Neural cell (in vitro differentiated cells): ENCODE measurements at regions not wholly inside any gene's neighbourhood (a gene's known extent, or its start where the extent isn't known, plus 50 kb on each side); places are given as distances from the start of the nearest gene placed in this dataset.

Source experiments
- H2AFZ ChIP-seq: fragments of 200-600, 300-800 bp; sonication (generic), shearing (Covaris generic); 2 replicates; pipeline ENCODE4 v1.6.0; 2014; ENCODE audit warnings: low read depth, mild to moderate bottlenecking, antibody characterized with exemption, low read length, moderate library complexity
- H3F3A ChIP-seq: fragments of 200-600 bp; shearing (Covaris generic); 2 replicates; pipeline ENCODE4 v1.6.1; 2016; ENCODE audit warnings: mild to moderate bottlenecking, moderate library complexity, mixed read lengths, antibody characterized with exemption, low read length; ENCODE audit not compliant: insufficient read depth, poor library complexity, severe bottlenecking
- H3K27ac ChIP-seq: fragments of 200-600, 300-800 bp; sonication (generic), shearing (Covaris generic); 2 replicates; pipeline ENCODE4 v1.5.1; 2014; ENCODE audit warnings: mild to moderate bottlenecking, low read length, moderate library complexity
- H3K27me3 ChIP-seq: fragments of 300-800, 200-600 bp; sonication (generic), shearing (Covaris generic); 2 replicates; pipeline ENCODE4 v1.6.0; 2014; ENCODE audit warnings: mild to moderate bottlenecking, low read depth, low read length, moderate library complexity; ENCODE audit not compliant: insufficient read depth
- H3K36me3 ChIP-seq: fragments of 300-800, 200-600 bp; sonication (generic), shearing (Covaris generic); 2 replicates; pipeline ENCODE4 v1.5.1; 2014; ENCODE audit warnings: mild to moderate bottlenecking, antibody characterized with exemption, low read length, moderate library complexity; ENCODE audit not compliant: insufficient read depth
- H3K4me2 ChIP-seq: fragments of 300-800, 200-600 bp; sonication (generic), shearing (Covaris generic); 2 replicates; pipeline ENCODE4 v1.6.0; 2014; ENCODE audit warnings: mild to moderate bottlenecking, low read length
- H3K4me3 ChIP-seq: fragments of 300-800, 200-600 bp; sonication (generic), shearing (Covaris generic); 2 replicates; pipeline ENCODE4 v1.5.1; 2014; ENCODE audit warnings: mild to moderate bottlenecking, low read length, moderate library complexity
- H3K79me2 ChIP-seq: fragments of 200-600 bp; shearing (Covaris generic); replicated peaks from 2 replicates; pipeline ENCODE4 v1.6.0; 2014; ENCODE audit warnings: mild to moderate bottlenecking, low read length, moderate library complexity; ENCODE audit not compliant: insufficient read depth
- H3K9ac ChIP-seq: fragments of 300-800, 200-600 bp; sonication (generic), shearing (Covaris generic); 2 replicates; pipeline ENCODE4 v1.6.1; 2016; ENCODE audit warnings: mild to moderate bottlenecking, low read length, mixed read lengths
- H3K9me2 ChIP-seq: fragments of 200-600 bp; shearing (Covaris generic); 2 replicates; pipeline ENCODE4 v1.6.1; 2016; ENCODE audit warnings: mild to moderate bottlenecking, low read length, mixed read lengths; ENCODE audit not compliant: insufficient read depth
- H3K9me3 ChIP-seq: fragments of 200-600, 300-800 bp; sonication (generic), shearing (Covaris generic); 2 replicates; pipeline ENCODE4 v1.6.1; 2016; ENCODE audit warnings: mild to moderate bottlenecking, mixed run types, low read length, moderate library complexity, mixed read lengths
- H4K20me1 ChIP-seq: fragments of 200-600 bp; shearing (Covaris generic); 2 replicates; pipeline ENCODE4 v1.6.1; 2016; ENCODE audit warnings: mild to moderate bottlenecking, mixed run types; ENCODE audit not compliant: insufficient read depth
- CTCF ChIP-seq: fragments of 450-650 bp; IDR thresholded peaks from 2 replicates; pipeline ENCODE4 v1.5.1; 2014; ENCODE audit warnings: antibody characterized with exemption, mild to moderate bottlenecking, moderate library complexity; ENCODE audit not compliant: poor library complexity, severe bottlenecking
- EP300 ChIP-seq: fragments of 450-650 bp; conservative IDR thresholded peaks from 2 replicates; pipeline ENCODE4 v1.6.1; 2014; ENCODE audit warnings: antibody characterized with exemption, mild to moderate bottlenecking, moderate library complexity; ENCODE audit not compliant: poor library complexity, severe bottlenecking
- EZH2 ChIP-seq: fragments of 200-600, 300-800 bp; shearing (Covaris generic), sonication (generic); IDR thresholded peaks from 2 replicates; pipeline ENCODE4 v1.6.1; 2014; ENCODE audit warnings: antibody characterized with exemption, low read length, borderline replicate concordance, mild to moderate bottlenecking; ENCODE audit not compliant: insufficient read depth, poor library complexity, severe bottlenecking
- MXI1 ChIP-seq: fragments of 450-650 bp; conservative IDR thresholded peaks from 2 replicates; pipeline ENCODE4 v1.6.1; 2014; ENCODE audit warnings: antibody characterized with exemption, mild to moderate bottlenecking; ENCODE audit not compliant: poor library complexity, severe bottlenecking
- POLR2AphosphoS5 ChIP-seq: IDR thresholded peaks from 2 replicates; pipeline ENCODE4 v1.6.1; 2012
- RAD21 ChIP-seq: fragments of 450-650 bp; conservative IDR thresholded peaks from 2 replicates; pipeline ENCODE4 v1.6.1; 2014; ENCODE audit warnings: antibody characterized with exemption, mild to moderate bottlenecking, moderate library complexity
- REST ChIP-seq: IDR thresholded peaks from 2 replicates; pipeline ENCODE4 v1.6.1; 2012; ENCODE audit warnings: borderline replicate concordance
- SMC3 ChIP-seq: fragments of 450-650 bp; conservative IDR thresholded peaks from 2 replicates; pipeline ENCODE4 v1.6.1; 2014; ENCODE audit warnings: antibody characterized with exemption, mild to moderate bottlenecking, moderate library complexity; ENCODE audit not compliant: poor library complexity
- TAF1 ChIP-seq: IDR thresholded peaks from 2 replicates; pipeline ENCODE4 v1.6.1; 2012; ENCODE audit warnings: low read depth

DNA sequence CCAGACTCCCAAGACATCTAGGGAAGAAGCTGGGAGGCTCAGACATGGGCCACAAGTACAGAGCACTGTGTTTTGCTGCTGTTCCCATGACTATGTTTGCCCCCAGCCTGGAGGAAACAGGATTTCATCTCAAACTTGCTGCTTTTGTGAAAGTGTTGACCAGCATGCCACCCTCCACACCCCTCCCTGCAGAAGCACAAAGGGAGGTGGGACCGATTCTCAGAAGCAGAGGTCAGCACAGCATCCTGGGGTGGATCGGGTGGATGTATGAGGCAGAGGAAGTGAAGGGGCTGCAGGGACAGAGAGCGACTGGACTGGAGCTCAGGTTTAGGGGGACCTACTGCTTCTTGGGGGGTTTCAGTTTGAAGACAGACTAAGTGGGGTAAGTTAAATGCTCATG, 209.2 kb downstream of the ZNF516 start:
- Histone ChIP-seq H3K36me3 (no peaks in the 10 kb centered on the region), H4K20me1 (no peaks in the 10 kb centered on the region), H3K9ac (no peak overlapping the region), H3K79me2 (no peaks in the 10 kb centered on the region), H3K9me2 (no peaks in the 10 kb centered on the region), H3K4me3 (no peak overlapping the region), H3F3A (no peaks in the 10 kb centered on the region), H3K9me3 (no peaks in the 10 kb centered on the region), H2AFZ (no peak overlapping the region), H3K27ac (no peak overlapping the region), H3K27me3 (no peaks in the 10 kb centered on the region), H3K4me2 (no peak overlapping the region)
- TF ChIP-seq POLR2AphosphoS5 (no peak), MXI1 (no peak), SMC3 (no peak), CTCF (no peak), REST (no peak), TAF1 (no peak)

- Histone ChIP-seq H3K9me3 (no peaks in the 10 kb centered on the region), H3K9ac (no peak overlapping the region), H3F3A (no peaks in the 10 kb centered on the region), H2AFZ (no peak overlapping the region), H3K27ac (no peak overlapping the region), H3K36me3 (no peaks in the 10 kb centered on the region), H3K79me2 (no peaks in the 10 kb centered on the region), H4K20me1 (no peaks in the 10 kb centered on the region), H3K27me3 (no peaks in the 10 kb centered on the region), H3K9me2 (no peaks in the 10 kb centered on the region), H3K4me3 (no peak overlapping the region), H3K4me2 (no peak overlapping the region)
- no peak for TF ChIP-seq MXI1
Observed at GRCh38 chr18:76281565-76281964, 213.5 kb downstream of the ZNF516 start.

- no peak for TF ChIP-seq CTCF
- TF ChIP-seq REST = no peak
- TF ChIP-seq TAF1 = no peak
- no peak for TF ChIP-seq EZH2
- no peak for TF ChIP-seq POLR2AphosphoS5
- TF ChIP-seq MXI1 = no peak
- TF ChIP-seq EP300 = no peak
- no peak for TF ChIP-seq RAD21
- TF ChIP-seq SMC3 = no peak
Observed at GRCh38 chr18:76277801-76278200, 217.2 kb downstream of the ZNF516 start.

More at GRCh38 chr18:76277801-76278200, 217.2 kb downstream of the ZNF516 start:
- no peaks in the 10 kb centered on the region for H3F3A ChIP-seq
- H4K20me1 ChIP-seq = no peaks in the 10 kb centered on the region
- H3K9me2 ChIP-seq = no peaks in the 10 kb centered on the region
- no peak overlapping the region for H3K9ac ChIP-seq
- no peaks in the 10 kb centered on the region for H3K27me3 ChIP-seq
- no peak overlapping the region for H3K4me2 ChIP-seq
- H2AFZ ChIP-seq = no peak overlapping the region
- H3K9me3 ChIP-seq = no peaks in the 10 kb centered on the region
- no peak overlapping the region for H3K4me3 ChIP-seq
- H3K79me2 ChIP-seq = no peaks in the 10 kb centered on the region
- no peak overlapping the region for H3K27ac ChIP-seq
- no peaks in the 10 kb centered on the region for H3K36me3 ChIP-seq
